SK-N-SH (cell line): ENCODE measurements at regions not wholly inside any gene's neighbourhood (a gene's known extent, or its start where the extent isn't known, plus 50 kb on each side); places are given as distances from the start of the nearest gene placed in this dataset.

Experiments used
- CHD2 ChIP-seq: fragments of 150-350 bp; IDR thresholded peaks from 2 replicates; pipeline ENCODE4 v1.6.1; 2018; ENCODE audit warnings: low read length; ENCODE audit not compliant: partially characterized antibody
- EP300 ChIP-seq, 2 experiments: IDR thresholded peaks; 2 replicates each; pipeline versions ENCODE4 v1.4.0 to v1.6.1; 2012; ENCODE audit warnings: borderline replicate concordance in 1 of 2, low read depth in 1 of 2, low read length in 1 of 2
- RCOR1 ChIP-seq: fragments of 150-350 bp; IDR thresholded peaks from 2 replicates; pipeline ENCODE4 v1.6.1; 2017; ENCODE audit warnings: antibody characterized with exemption, low read length
- SIN3A ChIP-seq: IDR thresholded peaks from 2 replicates; pipeline ENCODE4 v1.6.1; 2012; ENCODE audit warnings: low read depth, mild to moderate bottlenecking, low read length, moderate library complexity, borderline replicate concordance
- TF ChIP-seq, protein P1 (sequence below): IDR thresholded peaks from 2 replicates; pipeline ENCODE4 v1.4.0; 2012; ENCODE audit warnings: low read depth, borderline replicate concordance
- TF ChIP-seq, protein P2 (sequence below): IDR thresholded peaks from 2 replicates; pipeline ENCODE4 v1.4.0; 2012; ENCODE audit warnings: low read depth
- TF ChIP-seq, protein P3 (sequence below): fragments of 200-600 bp; sonication (generic); IDR thresholded peaks from 2 replicates; pipeline ENCODE4 v1.6.1; 2017; ENCODE audit warnings: antibody characterized with exemption, mild to moderate bottlenecking, moderate library complexity

DNA sequence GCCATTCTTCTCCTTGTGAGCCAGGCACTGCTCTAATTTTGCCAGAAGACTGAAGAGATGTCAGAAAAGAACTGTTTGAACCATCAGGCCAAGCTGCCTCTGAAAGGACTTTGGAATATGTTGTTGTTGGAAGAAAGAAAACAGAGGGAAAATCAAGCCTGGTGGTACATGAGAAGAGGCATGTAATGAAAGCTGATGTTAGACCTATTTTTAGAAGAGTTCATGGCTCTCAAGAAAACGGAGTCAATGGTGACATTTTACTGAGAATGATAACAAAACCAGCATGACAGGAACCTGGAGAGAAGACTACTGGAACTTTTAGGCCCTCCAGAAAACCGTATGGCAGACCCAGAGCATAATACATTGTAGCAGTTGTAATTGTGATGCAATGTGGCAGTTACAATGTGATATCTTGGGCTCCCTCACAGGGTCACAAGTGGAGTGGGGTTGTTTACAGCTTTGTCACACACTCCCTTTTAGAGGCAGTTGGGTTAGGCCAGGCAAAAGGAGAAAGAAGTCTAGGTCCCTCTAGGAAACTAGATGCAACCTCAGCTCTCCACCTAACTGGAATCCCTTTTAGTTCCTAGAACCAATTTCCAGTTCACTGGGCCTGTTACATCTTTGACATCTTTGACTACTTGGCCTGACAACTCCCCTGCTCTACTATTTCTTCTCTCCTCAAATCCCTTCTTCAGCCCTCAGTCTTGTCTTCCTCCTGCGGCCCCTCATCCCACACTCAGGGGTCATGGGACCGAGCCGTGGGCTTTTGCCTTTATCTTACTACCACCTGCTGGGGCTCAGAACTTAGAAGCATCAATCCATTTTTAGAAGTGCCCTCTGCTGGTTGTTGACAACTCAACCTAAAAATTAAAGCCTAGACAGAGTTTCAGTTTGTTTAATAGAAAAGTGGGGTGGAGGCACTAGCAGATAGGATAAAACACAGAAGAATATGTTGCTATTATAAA, 61.2 kb upstream of the JAK2 start:
- no peak for TF ChIP-seq RCOR1
- no peak for TF ChIP-seq CHD2
- TF ChIP-seq, protein P1, sequence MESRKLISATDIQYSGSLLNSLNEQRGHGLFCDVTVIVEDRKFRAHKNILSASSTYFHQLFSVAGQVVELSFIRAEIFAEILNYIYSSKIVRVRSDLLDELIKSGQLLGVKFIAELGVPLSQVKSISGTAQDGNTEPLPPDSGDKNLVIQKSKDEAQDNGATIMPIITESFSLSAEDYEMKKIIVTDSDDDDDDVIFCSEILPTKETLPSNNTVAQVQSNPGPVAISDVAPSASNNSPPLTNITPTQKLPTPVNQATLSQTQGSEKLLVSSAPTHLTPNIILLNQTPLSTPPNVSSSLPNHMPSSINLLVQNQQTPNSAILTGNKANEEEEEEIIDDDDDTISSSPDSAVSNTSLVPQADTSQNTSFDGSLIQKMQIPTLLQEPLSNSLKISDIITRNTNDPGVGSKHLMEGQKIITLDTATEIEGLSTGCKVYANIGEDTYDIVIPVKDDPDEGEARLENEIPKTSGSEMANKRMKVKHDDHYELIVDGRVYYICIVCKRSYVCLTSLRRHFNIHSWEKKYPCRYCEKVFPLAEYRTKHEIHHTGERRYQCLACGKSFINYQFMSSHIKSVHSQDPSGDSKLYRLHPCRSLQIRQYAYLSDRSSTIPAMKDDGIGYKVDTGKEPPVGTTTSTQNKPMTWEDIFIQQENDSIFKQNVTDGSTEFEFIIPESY = no peak
- TF ChIP-seq EP300 (IDR thresholded peaks at IDR 0.05; ENCODE audit: borderline replicate concordance in 1 of 2, low read depth in 1 of 2, low read length in 1 of 2) = no peak
- TF ChIP-seq, protein P2, sequence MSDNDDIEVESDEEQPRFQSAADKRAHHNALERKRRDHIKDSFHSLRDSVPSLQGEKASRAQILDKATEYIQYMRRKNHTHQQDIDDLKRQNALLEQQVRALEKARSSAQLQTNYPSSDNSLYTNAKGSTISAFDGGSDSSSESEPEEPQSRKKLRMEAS = no peak
- TF ChIP-seq, protein P3, sequence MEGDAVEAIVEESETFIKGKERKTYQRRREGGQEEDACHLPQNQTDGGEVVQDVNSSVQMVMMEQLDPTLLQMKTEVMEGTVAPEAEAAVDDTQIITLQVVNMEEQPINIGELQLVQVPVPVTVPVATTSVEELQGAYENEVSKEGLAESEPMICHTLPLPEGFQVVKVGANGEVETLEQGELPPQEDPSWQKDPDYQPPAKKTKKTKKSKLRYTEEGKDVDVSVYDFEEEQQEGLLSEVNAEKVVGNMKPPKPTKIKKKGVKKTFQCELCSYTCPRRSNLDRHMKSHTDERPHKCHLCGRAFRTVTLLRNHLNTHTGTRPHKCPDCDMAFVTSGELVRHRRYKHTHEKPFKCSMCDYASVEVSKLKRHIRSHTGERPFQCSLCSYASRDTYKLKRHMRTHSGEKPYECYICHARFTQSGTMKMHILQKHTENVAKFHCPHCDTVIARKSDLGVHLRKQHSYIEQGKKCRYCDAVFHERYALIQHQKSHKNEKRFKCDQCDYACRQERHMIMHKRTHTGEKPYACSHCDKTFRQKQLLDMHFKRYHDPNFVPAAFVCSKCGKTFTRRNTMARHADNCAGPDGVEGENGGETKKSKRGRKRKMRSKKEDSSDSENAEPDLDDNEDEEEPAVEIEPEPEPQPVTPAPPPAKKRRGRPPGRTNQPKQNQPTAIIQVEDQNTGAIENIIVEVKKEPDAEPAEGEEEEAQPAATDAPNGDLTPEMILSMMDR = peak; percentile 53
- no peak for TF ChIP-seq SIN3A
